ENCODE measurements at regions not wholly inside any gene's neighbourhood (a gene's known extent, or its start where the extent isn't known, plus 50 kb on each side); places are given as distances from the start of the nearest gene placed in this dataset.

DNA sequence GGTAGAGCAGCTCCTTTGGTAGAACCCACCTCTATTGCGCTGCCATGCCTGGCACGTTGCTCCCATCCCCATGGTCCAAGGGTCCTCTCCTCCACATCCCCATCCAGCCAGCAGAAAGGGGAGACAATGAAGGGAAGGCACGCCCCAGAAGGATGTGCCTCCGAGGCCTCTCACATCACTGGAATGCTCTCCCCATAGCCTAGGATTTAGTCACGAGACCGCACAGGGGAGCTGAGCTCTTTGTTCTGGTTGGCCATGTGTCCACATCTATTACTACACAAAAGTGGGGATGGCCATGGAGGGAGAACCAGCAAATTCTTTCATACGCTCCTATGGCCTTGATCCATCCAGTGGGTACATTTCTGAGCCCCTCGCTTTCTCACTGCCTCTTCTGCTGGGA, 60.5 kb upstream of the SALL4 start:
- DNase-seq (ENCODE audit: extremely low read depth in 1 of 11, low read depth in 9 of 11, low spot score in 4 of 11), result no peak

DNA sequence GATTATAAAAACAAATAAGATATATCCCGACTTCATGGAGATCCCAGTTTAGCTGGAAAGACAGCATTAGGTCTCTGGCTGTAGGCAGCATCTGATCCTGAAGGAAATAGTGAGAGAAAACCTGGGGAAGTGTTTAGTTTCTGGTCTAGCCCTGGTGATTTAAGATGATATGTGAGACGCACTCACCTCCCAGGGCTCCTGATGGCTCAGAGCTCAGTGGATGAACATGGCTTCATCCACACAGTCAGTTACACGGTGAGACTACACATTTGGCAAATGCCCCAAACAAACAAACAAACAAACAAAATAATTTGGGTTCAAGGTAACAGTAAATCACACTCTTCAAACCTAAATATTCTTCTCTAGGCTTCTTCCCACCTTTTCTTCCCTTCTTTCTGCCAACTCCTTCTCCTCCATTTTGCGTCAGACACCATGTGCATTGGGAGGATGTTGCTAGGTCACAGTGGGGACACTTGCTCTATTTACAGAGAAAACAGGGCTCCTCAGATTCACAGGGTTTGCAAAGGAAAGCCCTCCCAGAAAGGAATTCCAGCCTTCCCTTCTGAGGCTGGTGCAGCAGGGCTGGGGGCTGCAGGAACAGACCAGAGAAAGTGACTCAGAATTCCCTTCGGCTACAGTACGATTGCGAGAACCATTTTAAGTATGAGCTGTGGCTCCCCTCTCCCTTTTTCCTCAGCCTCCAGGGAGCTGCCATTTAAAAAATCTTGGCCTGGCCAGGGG, 59.6 kb upstream of the SALL4 start:
- DNase-seq (ENCODE audit: extremely low read depth in 1 of 11, low read depth in 9 of 11, low spot score in 4 of 11), result peak in 2 of 11 donors; percentile 36 to 37

DNA sequence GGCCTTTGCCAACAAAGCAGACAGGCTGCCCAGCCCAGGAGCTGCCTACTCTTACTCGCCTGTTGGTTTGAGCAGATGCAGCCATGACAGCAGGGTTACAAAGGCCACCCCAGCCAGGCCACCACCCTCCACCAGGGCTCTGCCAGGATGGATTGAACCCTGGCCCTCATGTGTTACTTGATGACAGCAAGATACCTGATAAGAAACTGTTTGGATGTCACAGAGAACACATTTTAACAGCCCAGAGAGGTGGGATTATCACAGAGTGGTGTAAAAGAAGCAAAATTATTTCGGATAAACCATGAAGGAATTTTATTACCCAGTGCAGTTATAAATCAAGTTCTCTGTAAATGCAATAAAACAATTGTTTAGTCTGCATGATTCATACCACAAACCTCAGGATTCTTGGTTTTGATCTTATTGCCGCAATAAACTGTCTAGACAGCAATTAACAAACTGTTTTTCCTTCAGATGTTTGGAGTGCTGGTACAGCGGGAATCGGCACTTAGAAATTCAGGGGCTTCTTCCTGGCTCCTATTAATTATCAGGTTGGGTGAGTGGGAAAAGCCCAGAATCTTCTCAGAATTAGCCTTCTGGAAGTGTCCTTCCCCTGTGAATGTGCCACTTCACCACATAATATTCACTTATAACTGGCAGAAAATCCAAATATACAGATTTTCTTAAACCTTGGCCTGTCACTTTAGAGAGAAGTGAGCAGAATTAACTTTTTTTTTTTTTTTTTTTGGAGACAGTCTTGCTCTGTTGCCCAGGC, 58.0 kb upstream of the SALL4 start:
- no peak for DNase-seq (ENCODE audit: extremely low read depth in 1 of 11, low read depth in 9 of 11, low spot score in 4 of 11)

DNA sequence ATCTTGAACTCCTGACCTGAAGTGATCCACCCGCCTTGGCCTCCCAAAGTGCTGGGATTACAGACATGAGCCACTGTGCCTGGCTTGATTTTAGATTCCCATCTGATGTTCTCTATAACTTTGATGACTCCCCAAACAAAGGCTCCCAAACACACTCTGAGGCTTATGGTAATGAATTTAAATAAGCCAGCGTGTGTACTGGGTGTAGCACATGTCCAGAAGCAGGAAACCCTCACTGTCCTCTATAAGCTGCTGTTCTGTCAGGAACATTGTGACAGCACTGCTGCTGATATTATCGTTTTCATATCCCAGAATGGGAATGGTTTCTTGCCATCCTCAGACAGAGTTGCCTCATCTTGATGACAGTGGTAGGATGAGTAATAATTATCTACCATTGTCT, 54.1 kb upstream of the SALL4 start:
- DNase-seq (ENCODE audit: extremely low read depth in 1 of 11, low read depth in 9 of 11, low spot score in 4 of 11), result no peak

DNA sequence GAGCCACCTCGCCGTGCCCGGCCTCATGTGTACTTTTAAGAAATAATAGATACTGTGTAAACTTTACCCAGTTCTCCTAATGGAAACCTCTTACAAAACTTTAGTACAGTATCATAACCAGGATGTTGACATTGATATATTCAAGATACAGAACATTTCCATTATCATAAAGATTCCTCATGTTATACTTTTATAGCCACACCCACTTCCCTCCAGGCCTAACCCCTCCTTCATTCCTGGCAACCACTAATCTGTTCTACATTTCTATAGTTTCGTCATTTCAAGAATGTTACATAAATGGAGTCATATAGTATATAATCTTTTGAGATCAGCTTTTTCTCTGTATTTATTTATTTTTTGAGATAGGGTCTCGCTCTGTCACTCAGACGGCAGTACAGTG, 52.6 kb upstream of the SALL4 start:
- DNase-seq (ENCODE audit: extremely low read depth in 1 of 11, low read depth in 9 of 11, low spot score in 4 of 11), result no peak

All from renal cortex interstitium (tissue), 11 donors.